ENCODE measurements at regions not wholly inside any gene's neighbourhood (a gene's known extent, or its start where the extent isn't known, plus 50 kb on each side); places are given as distances from the start of the nearest gene placed in this dataset.

DNA sequence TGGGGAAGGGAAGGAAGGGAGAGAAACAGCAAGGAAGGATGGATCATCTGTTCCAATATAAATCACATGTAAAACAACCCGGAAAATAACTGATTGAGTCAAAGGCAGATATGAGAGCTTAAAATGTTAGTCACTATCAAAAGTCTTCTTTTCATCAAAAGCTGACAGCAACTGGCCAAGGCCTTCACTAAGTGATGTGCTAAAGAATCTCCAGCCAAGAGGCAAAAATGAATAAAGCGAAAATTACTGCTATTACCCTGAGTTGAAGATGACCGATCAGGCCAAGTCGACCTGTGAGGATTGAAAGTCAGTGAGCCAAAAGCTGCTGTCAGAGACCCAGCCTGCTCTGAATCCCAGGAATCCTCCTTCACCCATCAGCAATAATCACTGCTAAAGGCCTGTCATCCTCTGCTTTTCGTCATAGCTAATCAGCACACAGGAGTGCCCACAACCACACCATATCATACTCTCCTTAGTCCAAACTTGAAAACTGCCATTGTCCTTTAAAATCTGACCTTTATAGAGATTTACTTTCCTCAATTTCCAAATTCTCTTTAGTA lies 736.9 kb downstream of the TLE1 start:
- Histone ChIP-seq H3K27ac (replicated peaks in 1 of 4) (no peak overlapping the region), H3K36me3 (no peaks in the 10 kb centered on the region), H3K9me3 (no peaks in the 10 kb centered on the region), H3K4me3 (no peak overlapping the region), H3K4me1 (peaks cover 0 to 11% (median 9%) of the 10 kb centered on the region in 4 donors), H3K27me3 (no peaks in the 10 kb centered on the region)
- WGBS = 93% methylated on average over 5 of the region's 5 CpGs
- no peak for DNase-seq (ENCODE audit: extremely low spot score)
- no peak for TF ChIP-seq EP300 (IDR thresholded peaks at IDR 0.05)
- TF ChIP-seq, protein P1, sequence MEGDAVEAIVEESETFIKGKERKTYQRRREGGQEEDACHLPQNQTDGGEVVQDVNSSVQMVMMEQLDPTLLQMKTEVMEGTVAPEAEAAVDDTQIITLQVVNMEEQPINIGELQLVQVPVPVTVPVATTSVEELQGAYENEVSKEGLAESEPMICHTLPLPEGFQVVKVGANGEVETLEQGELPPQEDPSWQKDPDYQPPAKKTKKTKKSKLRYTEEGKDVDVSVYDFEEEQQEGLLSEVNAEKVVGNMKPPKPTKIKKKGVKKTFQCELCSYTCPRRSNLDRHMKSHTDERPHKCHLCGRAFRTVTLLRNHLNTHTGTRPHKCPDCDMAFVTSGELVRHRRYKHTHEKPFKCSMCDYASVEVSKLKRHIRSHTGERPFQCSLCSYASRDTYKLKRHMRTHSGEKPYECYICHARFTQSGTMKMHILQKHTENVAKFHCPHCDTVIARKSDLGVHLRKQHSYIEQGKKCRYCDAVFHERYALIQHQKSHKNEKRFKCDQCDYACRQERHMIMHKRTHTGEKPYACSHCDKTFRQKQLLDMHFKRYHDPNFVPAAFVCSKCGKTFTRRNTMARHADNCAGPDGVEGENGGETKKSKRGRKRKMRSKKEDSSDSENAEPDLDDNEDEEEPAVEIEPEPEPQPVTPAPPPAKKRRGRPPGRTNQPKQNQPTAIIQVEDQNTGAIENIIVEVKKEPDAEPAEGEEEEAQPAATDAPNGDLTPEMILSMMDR (IDR thresholded peaks at IDR 0.05) = no peak
- no peak for TF ChIP-seq POLR2AphosphoS5 (IDR thresholded peaks at IDR 0.05)
- no peak for TF ChIP-seq POLR2A (IDR thresholded peaks at IDR 0.05; ENCODE audit: low read depth)
- intact Hi-C loops (cut with DNase I) = no loop called here

DNA sequence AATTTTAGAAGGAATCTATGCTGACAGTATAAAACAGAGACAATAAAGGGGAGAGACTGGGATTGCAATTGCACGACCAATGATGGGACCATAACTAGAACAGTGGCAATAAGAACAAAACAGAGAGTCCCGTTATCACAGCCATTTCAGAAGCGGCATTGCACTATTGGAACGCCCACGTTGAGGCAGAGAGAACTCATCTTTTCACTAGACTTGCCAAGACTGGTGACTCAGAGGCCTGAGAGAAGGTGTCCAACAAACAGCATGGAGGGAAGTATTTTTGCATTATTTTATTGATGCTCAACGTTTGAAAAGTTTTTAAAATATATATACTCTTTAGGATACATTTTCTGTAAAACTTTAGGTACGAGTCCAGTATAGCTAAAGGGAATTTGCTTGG lies 737.7 kb downstream of the TLE1 start:
- WGBS = 73% methylated on average over 7 of the region's 7 CpGs
- no peaks in the 10 kb centered on the region for H3K27me3 ChIP-seq
- intact Hi-C loops (cut with DNase I) = no loop called here
- no peak overlapping the region for H3K27ac ChIP-seq (replicated peaks in 1 of 4)
- H3K9me3 ChIP-seq = no peaks in the 10 kb centered on the region
- no peak for DNase-seq (ENCODE audit: extremely low spot score)
- no peak overlapping the region for H3K4me3 ChIP-seq
- peaks cover 0 to 12% (median 9%) of the 10 kb centered on the region in 4 donors for H3K4me1 ChIP-seq
- TF ChIP-seq POLR2AphosphoS5 (IDR thresholded peaks at IDR 0.05) (no peak), EP300 (IDR thresholded peaks at IDR 0.05) (no peak), POLR2A (IDR thresholded peaks at IDR 0.05; ENCODE audit: low read depth) (no peak)
- TF ChIP-seq, protein P1 (IDR thresholded peaks at IDR 0.05) = no peak
- no peaks in the 10 kb centered on the region for H3K36me3 ChIP-seq

DNA sequence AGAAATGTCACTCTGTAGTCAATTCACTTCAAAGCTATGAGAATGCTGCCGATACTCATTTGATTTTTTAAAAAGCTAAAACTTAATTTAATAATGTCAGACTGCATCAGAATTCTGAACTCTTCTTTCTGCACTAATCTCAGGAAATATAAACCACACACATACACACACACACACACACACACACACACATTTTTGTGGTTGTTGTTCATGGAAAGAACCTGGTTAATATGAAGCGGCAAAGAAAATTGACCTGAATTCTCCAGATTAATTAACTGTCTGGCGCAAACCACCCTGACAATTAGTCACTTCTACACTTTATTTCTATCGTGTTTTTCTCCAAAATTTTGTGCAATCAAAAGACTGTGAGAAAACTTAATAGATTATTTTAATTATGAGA lies 740.5 kb downstream of the TLE1 start:
- H3K4me3 ChIP-seq = no peak overlapping the region
- H3K27ac ChIP-seq (replicated peaks in 1 of 4) = no peak overlapping the region
- H3K36me3 ChIP-seq = no peaks in the 10 kb centered on the region
- TF ChIP-seq POLR2AphosphoS5 (IDR thresholded peaks at IDR 0.05) = no peak
- TF ChIP-seq, protein P1 (IDR thresholded peaks at IDR 0.05) = no peak
- no peak for TF ChIP-seq EP300 (IDR thresholded peaks at IDR 0.05)
- TF ChIP-seq POLR2A (IDR thresholded peaks at IDR 0.05; ENCODE audit: low read depth) = no peak
- no peak for DNase-seq (ENCODE audit: extremely low spot score)
- H3K27me3 ChIP-seq = no peaks in the 10 kb centered on the region
- WGBS = 86% methylated on average over 4 of the region's 4 CpGs
- no peaks in the 10 kb centered on the region for H3K9me3 ChIP-seq
- intact Hi-C loops (cut with DNase I) = no loop called here
- peaks cover 0 to 12% (median 9%) of the 10 kb centered on the region in 4 donors for H3K4me1 ChIP-seq

DNA sequence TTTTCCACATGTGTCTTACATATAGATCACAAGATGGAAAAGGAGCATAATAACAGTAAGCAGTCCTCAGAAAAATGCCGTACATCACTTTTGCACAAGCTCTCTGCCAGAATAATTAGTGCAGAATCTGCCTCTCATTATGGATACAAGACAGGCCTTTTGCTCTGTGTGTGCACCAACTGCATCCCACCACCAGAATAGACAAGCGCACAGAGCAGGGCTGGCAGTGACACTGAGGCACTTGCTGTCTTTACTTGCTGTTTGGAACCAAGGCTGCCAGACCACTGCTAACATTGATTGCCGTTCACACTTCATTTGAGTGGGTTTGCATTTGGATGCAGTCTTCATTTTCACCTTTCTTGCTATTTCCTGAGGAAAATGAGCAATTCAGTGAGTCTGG lies 741.3 kb downstream of the TLE1 start:
- no peak overlapping the region for H3K27ac ChIP-seq (replicated peaks in 1 of 4)
- intact Hi-C loops (cut with DNase I) = no loop called here
- H3K9me3 ChIP-seq = no peaks in the 10 kb centered on the region

More for the DNA sequence above, 741.3 kb downstream of the TLE1 start:
- peaks cover 0 to 12% (median 9%) of the 10 kb centered on the region in 4 donors for H3K4me1 ChIP-seq
- no peaks in the 10 kb centered on the region for H3K27me3 ChIP-seq
- H3K4me3 ChIP-seq = no peak overlapping the region
- no peak for DNase-seq (ENCODE audit: extremely low spot score)
- TF ChIP-seq, protein P1 (IDR thresholded peaks at IDR 0.05) = no peak
- TF ChIP-seq EP300 (IDR thresholded peaks at IDR 0.05) (no peak), POLR2AphosphoS5 (IDR thresholded peaks at IDR 0.05) (no peak), POLR2A (IDR thresholded peaks at IDR 0.05; ENCODE audit: low read depth) (no peak)
- no peaks in the 10 kb centered on the region for H3K36me3 ChIP-seq
- WGBS = 80% methylated on average over 3 of the region's 3 CpGs
